ENCODE measurements at regions not wholly inside any gene's neighbourhood (a gene's known extent, or its start where the extent isn't known, plus 50 kb on each side); places are given as distances from the start of the nearest gene placed in this dataset.

- TF ChIP-seq POLR2A (IDR thresholded peaks at IDR 0.05) (no peak), CTCF (IDR thresholded peaks at IDR 0.05 in 4 of 5, conservative IDR thresholded peaks at IDR 0.05 in 1 of 5) (no peak)
Observed at GRCh38 chr10:78532480-78533042, 498.9 kb downstream of the RPS24 start.

Measured in gastrocnemius medialis (tissue), 4 donors.